NOMO-1 (cell line): ENCODE measurements at regions not wholly inside any gene's neighbourhood (a gene's known extent, or its start where the extent isn't known, plus 50 kb on each side); places are given as distances from the start of the nearest gene placed in this dataset.

Source experiments
- DNase-seq, 2 experiments: peaks; one replicate each; lab custom pipeline; 2025; ENCODE audit not compliant: unreplicated experiment in 2 of 2; lab: John Stamatoyannopoulos, UW

DNA sequence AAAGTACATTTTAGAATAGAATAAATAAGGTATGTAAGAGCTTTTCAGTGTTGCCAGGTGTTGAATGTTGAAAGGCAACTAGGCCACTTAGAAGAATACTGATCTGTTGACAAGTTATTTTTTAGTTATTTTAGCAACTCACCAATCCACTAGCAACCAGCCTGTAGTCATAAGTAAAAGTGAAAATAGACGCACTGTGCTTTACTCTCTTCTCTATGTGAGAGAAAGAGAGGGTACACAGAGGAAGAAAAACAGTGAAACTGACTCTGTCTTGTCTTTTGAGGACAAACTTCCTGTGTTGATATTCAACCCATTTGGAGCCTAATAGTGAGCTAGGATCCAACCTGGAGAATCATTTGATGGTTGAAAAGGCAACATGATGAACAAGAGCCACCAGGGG is 327.1 kb upstream of the GOLIM4 start:
- no peak for DNase-seq

DNA sequence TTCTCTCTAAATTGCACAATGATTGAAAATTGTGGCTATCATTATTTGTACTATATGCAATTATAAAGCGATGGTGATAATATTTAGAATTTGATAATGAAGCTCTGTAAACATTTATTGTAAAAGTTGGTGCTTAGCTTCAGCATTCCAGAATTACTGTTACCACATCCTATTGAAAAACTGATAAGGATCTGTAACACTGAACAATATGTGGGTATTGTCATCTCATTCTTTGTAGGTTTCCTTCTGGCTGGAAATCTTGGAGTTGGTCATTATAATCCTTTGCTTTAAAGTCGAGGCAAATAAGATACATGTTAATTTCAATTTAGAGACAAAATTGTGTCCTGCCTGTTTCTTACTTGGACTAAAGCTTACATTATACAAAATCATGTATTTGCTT is 323.4 kb upstream of the GOLIM4 start:
- DNase-seq: no peak

DNA sequence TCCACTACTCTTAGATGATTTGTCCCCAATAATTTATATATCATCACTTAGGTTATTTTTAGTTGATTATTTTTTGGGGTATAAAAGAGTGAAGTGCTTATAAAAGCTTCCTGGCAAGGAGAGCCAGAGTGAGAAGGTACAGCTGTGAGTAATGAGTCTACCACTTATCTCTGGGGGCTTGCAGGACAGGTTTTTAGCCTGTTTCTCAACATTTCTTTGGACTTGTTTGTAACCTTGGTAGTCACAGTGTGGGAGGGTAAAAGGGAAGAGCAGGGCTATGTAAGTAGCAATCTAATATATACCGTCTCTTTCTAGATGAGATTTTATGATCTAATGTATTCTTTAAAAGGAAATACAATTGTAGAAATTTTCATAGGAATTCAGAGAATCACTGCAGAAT is 321.3 kb upstream of the GOLIM4 start:
- no peak for DNase-seq

DNA sequence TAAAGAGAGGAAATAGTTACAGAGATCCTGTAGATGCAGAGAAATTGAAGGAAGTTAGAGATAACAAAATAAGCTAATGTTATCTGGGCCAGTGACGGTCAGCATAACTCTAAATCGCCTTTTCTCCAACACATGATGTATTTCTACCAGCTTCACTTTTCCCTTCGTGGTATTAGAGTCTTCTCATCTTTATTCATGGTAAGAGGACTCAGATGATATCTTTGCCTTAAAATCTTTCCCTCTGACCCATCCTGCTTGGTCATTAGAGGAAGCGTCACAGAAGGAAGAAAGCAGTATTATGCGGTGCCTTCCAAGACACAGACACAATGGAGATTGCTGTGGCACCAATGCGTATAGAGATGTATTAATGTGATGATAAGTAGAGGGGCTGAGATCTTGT is 320.7 kb upstream of the GOLIM4 start:
- no peak for DNase-seq

DNA sequence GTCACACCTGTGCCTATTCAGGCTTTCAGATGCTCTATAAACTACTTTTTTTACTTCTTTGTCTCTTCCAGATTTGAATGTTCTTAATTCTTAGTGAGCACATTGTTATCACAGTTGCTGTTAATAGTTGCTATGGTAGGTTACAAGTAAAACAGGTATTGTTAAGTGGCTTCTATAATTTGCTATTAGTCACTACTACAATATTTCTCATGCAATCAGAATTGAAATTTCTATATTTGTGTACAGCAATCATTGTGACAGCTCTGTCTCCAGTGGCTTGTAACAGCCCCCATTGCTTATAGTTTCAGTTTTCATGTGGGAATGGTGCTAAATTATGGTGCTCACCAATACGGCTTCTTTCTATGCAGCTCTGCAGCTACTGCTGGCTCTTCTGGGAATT is 318.4 kb upstream of the GOLIM4 start:
- no peak for DNase-seq

DNA sequence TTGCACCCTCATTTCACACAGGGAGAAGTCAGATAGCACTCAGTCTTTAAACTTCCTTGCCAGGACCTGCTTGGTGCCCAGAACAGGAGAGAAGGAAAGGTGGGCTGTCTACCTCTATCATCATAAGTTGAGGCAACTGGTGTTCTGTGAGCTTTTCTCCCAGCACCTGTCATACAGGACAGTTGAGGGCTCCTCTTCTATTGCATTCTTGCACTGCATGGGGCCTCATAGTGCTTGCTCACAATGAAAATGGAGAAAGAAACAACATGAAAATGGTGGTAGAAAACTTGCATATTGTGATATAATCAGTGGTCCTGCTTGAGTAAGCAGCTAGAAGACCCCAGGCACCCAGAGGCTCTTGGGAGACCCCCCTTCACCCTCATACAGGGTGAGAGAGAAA is 311.7 kb upstream of the GOLIM4 start:
- DNase-seq: no peak

DNA sequence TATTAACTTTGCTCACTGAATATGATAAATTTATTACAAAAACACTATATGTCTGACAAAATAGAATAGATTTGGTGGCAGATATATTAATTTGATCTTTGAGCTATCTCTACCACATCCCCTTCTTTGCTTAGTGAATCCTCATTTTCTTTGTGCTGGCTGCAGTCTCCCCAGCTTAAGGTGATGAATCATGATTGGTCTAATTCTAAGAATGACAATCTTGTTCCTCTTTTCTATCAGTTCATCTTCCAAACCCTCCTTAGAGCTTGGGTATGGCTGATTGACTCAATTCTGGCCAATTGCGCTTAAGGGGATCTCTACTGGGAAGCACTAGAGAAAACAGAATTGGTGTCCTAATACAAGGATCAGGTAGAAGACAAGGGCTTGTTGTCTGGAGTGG is 309.6 kb upstream of the GOLIM4 start:
- DNase-seq: no peak

DNA sequence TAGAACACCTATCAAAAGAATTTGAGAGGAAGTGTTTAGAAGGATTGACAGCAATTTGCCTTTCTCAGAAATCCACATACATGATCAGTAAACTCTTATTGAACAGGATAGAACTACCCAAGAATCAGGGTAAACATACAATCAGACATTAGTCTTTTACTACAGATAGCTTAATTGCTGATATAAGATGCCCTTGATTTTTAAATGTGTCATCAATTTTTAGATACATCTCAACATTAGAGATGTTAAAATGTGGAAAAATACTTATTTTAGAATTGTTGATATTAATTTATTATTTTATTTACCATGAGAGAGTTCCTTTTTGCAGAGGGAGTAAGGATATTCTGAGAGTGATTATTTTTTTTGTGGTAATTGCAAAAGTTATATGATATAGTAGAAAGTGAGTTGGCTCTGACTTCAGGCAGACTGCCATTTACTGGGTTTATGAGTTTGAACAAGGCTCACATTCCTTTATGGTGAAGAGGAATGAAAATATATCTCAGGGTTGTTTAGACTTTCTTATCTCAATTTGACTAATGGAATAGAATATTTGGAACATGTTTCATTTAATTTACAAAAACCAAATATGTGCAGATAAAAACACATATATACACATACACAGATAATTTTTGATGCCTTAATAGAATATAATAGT is 302.8 kb upstream of the GOLIM4 start:
- no peak for DNase-seq

DNA sequence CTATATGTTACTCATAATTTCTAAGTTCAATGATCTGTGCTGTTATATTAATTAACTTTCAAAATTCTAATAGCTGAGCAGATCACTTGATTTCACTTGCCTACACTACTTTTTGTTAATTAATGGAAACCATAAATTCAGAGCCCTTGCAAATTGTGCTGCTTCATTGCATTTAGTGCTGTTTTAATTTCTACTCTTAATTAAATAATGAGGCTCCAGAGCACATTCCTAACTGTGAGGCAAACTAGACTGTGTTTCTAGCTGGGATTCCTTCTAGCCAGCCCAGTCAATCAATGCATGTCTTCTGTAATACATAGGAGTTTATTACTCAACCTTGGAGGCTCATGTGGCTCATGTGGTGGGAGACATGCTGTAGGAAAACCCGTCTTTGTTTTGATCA is 301.1 kb upstream of the GOLIM4 start:
- no peak for DNase-seq

DNA sequence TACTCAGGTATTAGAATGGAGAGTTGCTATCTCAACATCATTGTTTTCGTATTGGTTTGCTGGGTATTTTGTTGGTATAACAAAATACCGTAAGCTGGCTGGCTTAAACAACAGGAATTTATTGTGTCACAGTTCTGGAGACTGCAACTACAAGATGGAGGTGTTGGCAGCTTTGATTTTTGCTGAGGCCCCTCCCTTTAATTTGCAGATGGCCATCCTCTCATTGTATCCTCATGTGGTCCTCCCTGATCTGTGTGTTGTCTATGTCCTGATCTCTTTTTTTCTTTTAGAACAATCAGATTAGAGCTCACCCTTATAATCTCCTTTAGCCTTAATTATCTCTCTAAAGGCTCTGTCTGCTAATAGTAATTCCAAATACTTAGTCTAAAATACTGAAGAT is 299.8 kb upstream of the GOLIM4 start:
- DNase-seq: no peak

DNA sequence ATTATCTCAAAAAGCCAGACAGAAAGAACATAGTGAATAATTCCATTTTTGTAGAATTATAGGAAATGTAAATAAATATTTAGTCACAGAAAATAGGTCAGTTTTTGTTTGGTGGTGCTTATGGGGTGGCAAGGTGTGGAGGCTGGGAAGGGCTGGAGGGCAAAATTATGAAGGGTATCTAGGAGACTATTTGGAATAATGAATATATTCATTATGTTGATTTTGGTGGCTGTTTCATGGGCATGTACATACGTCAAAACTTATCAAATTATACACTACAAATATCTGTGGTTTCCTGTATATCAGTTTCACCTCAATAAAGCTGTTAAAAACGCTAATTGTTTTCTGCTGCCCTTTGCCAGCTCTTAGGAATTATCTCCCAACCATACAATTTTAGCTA is 298.7 kb upstream of the GOLIM4 start:
- no peak for DNase-seq

DNA sequence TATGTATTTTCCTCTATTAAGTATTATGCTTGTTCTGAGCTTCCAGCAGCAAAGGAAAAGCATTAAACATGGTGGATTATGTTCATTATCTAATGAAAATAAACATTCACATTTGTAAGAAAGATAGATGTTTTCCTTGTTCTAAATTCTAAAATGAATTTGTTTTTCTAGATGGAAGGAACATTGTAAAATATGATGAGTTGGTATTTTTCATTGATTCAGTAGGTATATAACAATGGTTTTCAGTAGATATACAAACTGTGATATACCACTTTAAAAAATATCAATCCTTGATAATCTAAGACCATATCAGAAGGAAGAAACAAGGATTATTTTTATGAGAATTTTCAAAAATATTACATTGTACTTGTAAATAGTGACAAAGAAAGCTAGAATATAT is 290.6 kb upstream of the GOLIM4 start:
- no peak for DNase-seq

DNA sequence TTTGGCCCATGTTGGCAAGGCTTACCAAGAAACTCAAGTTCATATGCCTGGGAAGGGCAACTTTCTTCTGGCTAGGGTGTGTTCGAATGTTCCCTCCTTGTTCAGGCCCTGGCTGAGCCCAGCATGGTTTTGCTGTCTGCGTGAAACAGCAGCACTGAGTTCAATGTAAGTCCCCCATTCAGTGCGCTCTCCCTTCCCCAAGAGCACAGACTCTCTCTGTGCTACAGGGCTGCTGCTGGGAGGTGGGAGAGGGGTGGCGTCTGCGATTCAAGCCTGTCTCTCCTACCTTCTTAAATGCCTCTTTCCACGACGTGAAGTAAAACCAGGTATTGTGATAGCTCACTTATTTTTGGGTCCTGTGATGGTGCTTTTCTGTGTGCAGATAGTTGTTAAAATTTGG is 289.3 kb upstream of the GOLIM4 start:
- no peak for DNase-seq

DNA sequence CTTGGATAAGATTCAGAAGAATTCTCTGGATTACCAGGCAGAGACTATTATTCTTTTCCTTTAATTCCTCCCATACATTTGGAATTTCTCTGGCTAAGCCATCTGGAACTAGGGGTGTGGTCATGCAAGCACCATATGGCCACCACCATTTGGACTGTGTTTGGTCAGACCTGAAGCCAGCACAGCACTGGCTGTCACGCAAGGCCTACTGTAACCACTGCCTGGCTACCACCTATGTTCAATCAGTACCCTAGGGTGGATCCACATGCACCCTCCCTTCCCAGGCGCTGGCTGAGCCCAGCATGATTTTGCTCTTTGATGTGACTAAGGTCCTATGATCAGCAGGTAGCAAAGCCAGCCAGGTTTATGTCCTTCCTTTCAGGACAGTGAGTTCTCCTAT is 287.8 kb upstream of the GOLIM4 start:
- no peak for DNase-seq

DNA sequence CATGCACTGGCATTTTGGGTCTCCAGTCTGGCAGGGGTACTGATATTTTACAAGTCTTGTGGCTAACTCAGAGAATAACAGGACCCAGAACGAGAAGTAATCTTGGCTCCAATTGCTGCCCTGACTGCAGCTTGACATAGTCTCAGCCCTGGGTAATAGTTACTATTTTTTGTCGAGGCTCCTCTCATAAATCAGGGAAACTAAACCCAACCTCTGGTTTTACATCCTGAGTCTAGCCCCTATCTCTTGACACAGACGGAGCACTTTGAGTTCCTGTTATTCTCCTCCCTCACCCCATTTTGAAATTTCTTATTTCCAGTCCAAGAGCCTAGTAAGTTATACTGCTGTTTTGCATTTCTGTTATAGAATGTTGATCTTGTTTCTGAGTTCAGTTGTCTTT is 276.1 kb upstream of the GOLIM4 start:
- no peak for DNase-seq

DNA sequence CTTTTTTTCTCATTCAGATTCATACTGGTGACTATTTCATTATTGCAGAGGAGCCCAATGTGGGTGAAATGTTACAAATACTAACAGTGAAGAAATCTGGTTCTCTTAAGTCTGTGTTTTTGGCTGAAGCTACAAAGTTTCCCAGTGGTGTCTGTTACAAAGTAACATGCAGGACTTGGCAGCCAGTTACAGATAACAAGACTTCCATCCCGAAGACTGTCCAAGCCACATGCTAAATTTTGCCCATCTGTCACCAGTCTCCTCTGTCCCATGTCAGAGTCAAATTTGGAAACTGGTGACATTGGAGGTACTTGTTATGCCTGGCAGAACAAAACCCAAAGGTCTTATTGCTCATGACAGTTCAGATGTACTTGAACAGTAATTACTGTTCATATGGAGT is 269.2 kb upstream of the GOLIM4 start:
- DNase-seq: no peak

DNA sequence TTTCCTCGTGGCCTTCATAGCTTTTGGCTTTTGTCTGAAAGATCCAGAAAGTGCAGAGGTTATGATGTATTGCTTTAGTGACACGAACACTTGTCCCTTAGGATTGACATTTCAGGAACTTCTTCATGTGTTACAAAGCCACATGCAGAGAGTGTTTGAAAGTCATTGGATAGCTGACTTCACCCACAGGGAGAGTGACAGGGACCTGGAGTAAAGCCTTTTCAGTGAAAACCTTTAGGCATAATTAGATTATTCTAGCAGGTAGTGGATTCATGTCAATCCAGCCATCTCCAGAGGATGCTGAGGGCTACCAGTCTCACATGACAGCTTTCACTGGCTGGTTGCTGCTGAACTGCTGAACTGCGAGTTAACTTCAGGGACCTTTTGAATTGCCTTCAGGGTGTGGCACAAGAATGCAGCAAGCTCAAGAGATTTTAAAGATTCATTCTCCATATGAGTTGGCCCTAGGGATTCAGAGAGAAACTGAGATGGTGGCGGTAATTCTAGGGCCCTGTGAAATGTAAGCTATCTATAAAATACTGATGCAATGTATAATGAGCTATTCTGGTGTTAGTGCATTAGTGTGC is 267.0 kb upstream of the GOLIM4 start:
- DNase-seq: no peak

DNA sequence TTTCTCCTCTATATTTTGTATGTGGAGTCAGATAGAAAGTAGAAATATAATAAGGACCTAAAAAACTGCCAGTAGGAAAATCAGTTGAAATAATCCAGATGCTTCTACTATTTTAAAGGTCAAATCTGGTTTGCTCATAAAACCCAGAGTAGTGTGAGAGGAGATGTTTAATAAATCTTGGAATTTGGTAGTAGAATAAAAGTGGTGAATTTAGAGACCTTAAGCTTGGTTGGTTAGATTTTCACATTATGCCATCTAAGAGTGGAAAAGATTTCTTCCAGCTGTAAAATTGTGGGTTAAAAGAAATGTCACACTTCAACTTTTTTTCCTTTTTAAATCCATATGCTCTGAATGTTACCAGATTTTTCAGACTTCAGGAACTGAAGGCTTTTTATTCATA is 266.4 kb upstream of the GOLIM4 start:
- DNase-seq: no peak

DNA sequence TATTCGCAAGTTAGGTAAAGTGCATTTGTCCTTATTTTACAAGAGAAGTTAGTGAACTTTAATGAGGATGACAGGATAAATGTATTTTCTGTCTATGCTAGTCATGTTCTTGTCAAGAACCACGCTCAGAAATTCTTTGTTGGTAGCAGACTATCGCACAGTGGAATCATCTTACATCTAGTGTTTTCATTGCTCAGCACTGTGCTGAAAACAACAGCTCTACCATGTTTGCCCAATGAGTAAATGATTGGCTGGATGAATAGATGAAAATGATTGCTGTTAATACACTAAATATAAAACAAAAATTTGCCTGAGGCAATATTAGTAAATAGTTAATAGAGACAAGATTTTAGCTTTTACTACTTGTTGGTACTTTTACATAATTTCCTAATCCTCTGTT is 265.3 kb upstream of the GOLIM4 start:
- no peak for DNase-seq

DNA sequence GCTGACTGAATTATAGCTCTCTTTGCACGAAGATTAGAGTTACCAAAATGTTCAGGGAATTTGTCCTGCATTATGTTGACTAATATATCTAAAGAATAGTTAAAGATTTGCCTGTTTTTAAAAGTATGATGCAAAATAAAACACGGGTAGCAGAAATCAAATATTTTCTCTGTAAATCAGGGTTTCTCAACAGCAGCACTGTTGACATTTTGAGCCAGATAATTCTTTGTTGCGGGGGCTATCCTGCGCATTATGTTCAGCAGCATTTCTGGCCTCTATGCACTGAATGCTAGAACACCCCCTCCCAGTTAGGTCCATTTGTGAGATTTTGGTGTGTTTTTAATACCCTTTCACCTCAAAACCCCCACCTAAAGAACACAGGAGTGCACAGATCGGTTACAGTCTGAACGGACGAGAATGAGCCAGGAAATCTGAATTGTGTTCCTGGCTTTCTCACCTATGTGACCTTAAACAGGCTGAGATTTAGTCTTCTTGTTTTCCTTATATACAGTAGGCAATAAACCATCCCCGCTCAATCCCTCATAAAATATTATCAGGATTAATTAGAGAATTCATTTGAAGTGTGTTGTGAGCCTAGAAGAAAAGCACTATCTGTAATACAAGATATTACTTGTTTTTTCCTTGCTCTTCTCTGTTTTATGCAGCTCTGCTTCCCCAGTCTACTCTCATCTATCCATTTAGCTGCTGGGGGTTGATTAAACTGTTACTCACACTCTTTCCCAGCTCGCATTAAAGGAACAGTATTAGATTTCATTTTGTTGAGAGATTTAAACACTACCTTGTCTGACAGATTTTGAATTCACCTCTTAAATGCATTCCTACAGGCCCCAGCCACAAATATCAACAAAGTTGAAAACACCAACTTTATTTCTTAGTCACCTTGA is 247.5 kb upstream of the GOLIM4 start:
- no peak for DNase-seq

DNA sequence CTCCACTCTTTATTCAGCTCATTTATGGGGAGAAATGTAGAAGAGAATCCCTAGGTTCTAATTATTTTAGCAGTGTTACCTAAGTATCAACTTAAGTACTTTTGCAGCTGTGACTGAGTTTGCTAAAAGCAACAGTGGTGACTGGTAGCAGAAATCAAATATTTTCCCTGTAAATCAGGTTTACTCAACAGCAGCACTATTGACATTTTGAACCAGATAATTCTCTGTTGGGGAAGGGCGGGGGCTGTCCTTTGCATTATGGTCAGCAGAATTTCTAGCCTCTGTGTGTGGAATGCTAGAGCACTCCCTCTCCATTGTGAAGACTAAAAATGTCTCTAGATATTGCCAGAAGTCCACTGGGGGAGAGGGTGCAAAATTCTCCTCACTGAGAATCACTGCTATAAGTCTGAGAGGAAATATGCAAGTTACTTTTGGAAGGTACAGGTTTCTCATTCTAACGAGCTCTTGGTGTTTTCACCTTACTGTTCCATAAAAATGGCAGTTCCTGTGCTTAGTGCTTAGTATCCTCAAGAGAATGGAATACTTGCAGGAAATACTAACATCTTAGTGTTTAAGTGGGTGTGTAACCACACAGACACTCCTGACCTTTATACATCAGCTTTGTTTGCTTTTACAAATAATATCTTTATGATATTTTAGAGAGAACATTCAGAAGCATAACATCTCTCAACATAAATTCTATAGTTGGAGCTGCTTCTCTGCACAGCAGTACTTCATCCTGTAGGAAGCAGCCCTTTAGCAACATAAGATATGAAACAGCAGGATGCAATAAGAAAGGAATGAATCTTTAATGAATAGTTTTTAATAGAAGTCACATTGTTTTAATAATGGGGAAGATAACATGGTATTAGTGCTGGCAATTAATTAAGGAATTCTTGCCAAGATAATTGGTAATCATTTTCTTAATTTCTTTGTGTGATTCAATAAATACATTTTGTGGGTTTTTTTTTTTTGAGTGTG is 246.5 kb upstream of the GOLIM4 start:
- no peak for DNase-seq
